Activated CD4-positive, alpha-beta T cell treated with anti-CD3 and anti-CD28 coated beads for 24 hours (primary cell): ENCODE measurements at regions not wholly inside any gene's neighbourhood (a gene's known extent, or its start where the extent isn't known, plus 50 kb on each side); places are given as distances from the start of the nearest gene placed in this dataset.
"Not testable (repeated sequence)": the region's sequence is repeated elsewhere in the genome, so short reads cannot be mapped to it uniquely, and the experiment has no call there.

ENCODE experiments used
- DNase-seq, 2 donors: peaks; one replicate each; pipeline ENCODE4 v3.0.0-alpha.2; 2020; ENCODE audit warnings: low read depth in 2 of 2

DNA sequence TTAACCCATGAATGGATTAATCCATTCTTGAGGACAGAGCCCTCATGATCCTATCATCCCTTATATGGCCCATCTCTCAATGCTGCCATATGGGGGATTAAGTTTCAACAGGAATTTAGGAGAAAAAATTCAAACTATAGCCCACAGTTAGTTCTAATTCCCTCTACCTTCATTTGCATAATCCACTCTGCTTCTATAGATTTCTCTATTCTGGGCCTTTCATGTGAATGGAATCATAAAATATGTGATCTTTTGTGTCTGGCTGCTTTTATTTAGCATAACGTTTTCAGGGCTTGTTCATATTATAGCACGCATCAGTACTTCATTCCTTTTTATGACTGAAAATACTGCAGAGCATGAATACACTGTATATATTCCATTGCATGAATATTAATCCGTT is 55.4 kb downstream of the CTSL start:
- no peak for DNase-seq

DNA sequence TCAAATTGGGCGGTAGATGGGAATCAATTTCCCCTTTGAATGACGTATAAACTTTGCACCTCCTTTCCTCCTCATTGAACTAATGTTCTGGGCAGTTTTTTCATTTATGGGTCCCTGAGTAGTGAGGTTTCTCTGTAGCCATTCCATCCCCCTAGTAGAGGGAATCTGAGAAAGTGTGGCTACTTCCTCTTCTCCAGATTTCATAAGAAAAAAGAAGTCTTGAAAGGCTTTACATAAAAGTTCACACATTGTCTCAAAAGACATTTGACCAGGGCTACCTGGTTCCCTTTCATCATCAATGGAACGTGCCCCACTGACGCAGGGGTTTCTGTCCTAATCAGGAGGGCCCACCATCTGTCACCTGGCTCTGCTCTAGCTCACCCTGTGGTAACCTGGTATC is 57.3 kb downstream of the CTSL start:
- DNase-seq: no peak

DNA sequence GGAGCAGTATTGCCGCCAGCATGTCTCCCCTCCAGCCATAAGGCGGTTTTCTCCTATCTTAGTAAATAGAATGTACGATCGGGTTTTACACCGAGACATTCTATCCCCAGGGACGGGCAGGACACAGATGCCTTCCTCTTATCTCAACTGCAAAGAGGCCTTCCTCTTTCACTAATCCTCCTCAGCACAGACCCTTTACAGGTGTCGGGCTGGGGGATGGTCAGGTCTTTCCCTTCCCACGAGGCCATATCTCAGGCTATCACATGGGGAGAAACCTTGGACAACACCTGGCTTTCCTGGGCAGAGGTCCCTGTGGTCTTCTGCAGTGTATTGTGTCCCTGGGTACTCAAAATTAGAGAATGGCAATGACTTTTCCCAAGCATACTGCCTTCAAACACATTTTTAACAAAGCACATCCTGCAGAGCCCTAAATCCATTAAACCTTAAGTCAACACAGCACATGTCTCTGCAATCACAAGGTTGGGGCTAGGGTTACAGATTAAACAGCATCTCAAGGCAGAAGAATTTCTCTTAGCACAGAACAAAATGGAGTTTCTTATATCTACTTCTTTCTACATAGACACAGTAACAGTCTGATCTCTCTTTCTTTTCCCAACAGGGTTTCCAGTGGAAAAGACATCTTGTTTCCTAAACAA is 59.5 kb downstream of the CTSL start:
- DNase-seq: not testable (repeated sequence)

DNA sequence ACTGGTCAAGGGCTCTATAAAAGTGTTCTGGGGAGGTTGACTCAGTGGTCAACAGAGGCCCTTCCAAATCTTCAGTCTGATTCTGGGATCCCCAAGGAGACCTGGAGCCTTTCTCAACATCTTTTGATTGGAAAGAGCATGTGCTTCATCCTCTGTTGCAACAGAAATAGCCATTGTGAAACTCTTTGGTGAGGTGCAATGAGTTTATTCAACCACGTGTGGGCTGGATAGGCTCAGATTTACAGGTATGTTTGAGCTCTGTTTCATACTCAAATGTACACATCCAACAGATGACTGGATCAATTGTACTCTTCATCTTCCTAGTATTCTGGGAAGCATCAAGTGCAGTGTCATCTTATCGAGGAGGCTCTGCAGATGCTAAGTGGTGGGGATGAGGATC is 60.5 kb downstream of the CTSL start:
- no peak for DNase-seq

DNA sequence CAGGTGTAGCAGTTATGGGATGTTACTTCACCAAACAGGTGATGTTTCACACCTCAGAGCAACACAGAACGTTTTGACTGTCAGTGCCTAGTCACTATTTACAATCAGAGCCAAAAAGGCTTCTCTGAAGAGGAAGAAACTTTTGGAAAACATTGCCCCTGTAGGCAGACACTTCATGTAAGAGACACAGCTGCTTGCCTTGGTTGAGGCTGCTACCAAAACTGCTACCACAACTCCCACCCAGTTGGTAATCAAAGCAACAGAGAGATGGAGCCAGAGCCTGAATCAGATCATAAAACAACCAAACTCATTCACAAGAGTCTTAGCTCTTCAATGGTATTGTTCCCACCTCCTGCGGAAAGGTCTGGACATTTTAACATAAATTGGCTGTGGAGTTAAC is 61.0 kb downstream of the CTSL start:
- DNase-seq: no peak

DNA sequence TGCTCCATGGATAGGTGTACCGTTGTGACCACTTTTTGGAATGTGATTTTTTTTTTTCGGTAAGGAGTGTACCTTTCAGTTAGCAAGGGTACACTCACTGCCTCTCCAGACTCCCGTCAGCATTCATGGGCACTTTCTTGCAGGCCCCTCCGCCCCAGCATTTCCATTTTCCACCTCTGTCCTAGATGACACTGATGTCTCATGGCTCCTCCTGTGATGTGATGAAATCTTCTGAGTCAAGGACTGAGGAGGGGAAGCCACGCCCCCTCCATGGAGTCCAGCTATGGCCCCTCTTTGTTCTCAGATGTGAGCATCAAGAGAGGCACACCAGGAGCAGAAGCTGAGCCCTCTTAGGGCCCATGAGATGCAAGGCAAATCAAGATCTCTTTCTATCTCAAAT is 61.8 kb downstream of the CTSL start:
- DNase-seq: no peak

DNA sequence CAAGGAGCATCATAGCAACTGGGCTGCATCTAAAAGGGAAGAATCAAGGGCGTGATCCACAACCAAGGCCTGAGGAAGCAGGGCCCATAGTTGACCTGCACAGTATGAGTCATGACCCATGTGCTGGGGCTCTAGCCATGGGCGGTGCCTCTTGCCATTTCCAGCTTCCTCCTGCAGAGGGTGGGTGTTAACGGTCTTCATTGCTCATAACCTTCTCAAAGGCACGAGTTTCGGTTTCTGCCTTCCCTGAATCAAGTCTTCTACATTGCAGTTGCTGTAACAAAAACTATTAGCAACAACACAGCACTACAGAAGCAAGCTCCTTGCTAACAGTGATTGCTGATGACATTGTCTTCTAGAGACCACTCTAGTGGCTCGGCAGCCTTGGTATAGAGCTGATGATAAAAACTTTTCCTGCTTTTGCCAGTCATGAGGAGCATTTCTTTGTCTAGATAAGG is 66.9 kb downstream of the CTSL start:
- peak; percentile 19 to 32 for DNase-seq

DNA sequence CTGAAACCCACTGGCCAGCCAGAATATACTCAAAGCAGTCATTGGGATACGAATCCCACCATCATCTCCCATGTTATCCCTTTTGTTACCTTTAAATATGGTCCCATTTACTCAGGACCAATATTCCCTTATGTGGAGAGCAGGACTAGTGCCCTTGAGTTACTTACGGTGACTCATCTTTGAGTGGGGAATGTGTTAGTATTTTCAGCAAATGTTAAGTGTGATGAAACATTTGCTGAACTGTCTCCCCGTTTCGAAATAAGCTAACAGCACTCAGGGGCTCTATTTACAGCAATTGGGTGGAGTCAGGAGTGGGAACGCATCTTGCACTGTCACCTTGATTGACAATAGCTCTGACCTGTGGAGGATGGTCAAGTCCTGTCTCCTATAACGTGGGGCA is 67.4 kb downstream of the CTSL start:
- no peak for DNase-seq

DNA sequence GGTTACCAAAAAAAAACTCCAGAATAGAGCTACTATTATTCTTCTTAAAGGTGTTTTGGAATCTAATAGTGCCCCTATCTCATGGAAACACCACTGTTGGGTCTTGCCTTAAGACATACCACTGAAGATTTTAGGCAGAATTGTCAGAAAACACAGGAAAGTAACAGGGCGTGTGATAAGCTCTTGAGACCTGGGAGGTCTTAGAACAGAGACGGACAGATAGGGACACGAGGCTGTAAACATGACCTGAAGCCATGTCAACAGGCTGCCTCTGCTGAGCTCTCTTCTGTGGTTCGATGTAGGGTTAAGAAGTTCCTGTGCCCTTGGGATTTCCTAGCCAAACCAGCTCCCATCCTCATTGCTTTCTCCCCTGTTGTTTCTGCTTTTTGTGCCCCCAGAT is 69.3 kb downstream of the CTSL start:
- DNase-seq: no peak

DNA sequence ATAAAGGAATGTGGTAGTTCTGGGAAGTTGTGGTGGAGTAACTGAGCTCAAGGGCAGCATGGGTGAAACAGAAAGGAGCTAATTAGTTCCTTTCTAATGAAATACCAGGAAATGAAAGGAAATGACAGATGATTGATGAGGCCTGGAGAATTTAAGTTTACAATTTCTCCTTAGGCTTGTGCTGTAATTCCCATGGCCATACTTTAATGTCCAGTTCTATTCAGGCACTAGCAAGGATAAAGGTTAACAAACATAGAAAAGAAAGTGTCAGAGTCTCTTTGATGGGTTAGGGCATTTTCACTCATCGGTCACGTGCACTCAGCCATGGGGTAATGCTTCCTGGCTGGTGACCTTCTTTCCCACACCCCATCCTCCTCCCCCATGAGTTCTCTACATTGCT is 70.3 kb downstream of the CTSL start:
- no peak for DNase-seq

DNA sequence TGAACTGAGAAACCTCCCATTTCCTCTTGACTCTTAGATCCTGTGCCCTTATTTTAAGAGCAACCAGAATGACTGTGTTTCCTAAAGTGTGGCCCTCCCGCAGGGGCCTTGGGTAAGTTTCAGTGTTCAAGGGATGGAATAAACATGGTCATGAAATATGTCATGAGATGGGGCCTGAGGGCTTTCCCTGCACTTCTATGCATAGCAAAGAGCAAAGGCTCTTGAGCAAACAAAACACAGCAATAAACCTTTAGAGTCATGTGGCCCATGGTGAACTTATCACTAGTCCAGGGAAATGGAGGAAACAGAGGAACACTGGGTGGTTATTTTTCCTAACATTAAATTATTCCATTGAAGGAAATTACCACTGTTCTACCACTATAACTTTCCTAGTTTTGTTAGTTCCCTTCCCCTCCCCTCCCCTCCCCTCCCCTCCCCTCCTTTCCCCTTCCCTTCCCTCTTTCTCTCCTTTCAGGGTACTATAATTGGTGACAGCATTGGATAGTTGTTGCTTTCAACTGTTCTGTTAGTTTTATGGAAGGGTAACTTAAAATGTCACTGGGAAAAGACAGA is 72.4 kb downstream of the CTSL start:
- no peak for DNase-seq

DNA sequence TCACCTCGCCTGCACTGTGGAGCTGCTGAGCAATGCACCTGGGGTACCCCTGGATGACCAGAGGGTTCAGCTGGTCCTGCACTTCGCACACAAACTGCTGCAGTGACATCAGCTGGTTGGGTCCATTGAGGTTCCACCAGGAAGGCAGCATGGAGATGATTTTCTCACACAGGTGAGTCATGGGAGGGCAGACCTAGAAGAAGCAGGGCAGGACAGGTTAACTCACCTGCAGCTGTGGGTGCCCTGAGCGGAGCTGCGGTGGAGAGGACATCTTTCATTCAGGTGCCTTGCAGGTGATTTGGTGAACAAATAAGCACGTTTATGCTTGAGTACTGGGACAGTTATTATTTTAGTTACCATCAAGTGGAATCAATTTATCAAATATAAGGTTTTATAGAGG is 73.6 kb downstream of the CTSL start:
- no peak for DNase-seq

DNA sequence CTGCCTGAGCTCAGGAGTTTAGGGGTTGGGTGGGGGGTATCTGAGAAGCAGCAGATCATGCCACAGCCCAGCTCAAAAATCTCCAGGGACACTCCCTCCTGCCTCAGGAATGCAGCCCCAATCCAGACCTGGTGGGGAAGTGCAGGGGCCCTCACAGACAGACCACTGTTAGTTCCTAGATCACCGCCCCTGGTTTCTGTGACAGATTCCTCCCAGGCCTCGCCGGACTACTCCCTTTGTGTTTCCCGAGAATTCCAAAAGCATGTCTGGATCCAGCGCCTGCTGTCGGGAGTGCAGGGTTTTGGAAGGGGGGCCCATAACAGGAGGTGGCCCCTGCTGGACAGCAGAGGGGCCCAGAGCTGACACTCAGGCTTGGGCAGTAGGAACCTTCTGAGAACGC is 74.5 kb downstream of the CTSL start:
- DNase-seq: no peak

DNA sequence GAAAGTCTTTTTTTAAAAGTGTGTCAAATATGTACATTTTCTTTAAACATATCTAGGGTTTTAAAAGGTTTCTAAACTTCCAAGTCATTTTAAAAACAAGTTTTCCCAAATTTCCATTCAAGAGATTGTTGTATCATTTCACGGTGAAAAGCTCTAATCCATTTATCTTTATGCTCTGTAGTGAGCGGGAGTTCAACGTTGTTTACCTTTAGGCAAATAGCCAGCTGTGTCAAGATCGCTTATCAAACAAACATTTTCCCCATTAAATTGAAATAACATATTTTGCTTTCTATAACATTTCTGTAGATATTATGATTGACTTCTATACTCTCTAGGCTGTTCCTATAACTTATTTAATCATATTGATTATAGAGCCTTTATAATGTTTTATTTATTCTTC is 75.1 kb downstream of the CTSL start:
- no peak for DNase-seq

DNA sequence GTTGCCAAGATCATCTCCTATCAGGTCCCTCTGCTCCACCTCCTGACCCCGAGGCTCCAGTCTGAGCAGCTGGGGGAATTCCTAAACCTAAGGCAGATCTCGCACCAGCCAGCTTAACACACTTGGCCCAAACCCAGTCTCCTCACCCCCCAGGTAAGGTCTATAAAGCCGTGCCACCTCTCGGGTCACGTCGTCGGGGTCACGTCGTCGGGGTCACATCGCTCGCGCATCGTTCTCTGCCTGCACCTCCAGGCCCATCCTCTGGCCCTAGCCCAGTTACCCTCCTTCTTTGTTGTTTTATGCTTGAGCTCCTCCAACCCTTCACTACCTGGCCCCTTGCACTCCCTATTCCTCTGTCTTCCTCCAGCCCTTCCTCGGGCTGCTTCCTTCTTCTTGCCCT is 77.2 kb downstream of the CTSL start:
- DNase-seq: no peak

DNA sequence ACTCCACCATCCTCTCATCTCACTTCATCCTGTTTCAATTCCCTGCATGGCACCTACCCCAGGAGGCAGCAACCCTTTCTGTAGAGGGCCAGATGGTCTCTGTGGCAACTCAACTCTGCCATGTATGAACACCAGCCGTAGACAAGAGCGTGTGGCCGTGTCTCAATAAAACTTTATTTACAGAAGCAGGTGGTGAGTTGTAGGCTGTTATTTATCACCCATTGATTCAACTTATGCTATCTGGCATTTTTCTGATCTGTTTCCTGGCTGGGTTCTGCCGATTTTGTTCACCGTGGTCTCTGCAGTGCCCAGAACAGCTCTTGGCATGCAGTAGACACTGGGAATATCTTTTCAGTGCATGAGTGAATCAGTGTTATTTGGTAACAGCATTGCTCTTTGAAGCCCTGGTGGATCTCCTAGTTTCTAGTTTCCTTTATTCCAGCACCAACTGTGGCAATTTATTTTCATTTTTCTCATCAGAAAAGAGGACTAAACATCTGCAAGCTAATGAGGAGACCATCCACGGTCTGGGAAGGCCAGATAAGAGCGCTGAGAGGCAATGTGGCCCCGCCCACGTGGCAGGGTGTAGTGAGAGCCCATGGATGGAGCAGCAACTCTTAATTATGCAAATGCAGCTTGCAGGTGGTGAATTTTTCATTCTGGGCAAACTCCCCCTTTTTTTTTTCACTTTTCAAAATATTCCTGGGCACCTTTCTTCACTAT is 77.9 kb downstream of the CTSL start:
- no peak for DNase-seq

DNA sequence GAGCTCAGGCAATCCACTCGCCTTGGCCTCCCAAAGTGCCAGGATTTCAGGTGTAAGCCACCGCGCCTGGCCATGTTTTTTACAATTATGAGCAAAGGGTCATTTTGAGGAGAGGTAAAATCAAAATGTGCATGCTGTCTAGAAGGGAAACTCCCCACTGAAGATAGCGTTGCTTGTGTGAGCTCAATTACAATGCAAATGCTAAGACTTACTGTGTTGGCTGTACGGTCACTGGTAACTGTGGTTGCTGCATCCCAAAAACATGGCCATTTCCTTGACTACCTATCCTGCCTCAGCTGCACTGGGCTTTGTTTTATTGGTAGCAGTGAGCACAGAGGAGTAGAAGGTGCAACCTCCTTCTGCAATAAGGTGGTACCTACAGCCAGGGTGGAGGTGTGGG is 77.4 kb upstream of the SPATA31E1 start:
- no peak for DNase-seq

DNA sequence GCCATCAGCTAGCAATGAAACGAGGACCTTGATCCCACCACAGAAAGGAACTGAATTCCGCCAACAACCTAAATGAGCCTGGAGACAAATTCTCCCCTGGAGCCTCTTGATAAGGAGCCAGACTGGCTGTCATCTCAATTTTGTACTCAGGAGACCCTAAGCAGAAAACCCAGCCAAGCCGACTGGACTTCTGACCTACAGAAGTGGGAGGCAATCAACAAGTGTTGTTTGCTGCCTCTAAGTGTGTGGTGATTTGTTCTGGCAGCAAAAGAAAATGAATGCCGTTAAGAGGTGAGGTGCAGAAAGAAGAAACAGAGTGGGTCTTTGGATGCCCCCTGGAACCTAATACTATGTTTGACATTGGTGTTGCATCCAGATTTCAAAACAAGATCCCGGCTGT is 72.7 kb upstream of the SPATA31E1 start:
- DNase-seq: no peak

DNA sequence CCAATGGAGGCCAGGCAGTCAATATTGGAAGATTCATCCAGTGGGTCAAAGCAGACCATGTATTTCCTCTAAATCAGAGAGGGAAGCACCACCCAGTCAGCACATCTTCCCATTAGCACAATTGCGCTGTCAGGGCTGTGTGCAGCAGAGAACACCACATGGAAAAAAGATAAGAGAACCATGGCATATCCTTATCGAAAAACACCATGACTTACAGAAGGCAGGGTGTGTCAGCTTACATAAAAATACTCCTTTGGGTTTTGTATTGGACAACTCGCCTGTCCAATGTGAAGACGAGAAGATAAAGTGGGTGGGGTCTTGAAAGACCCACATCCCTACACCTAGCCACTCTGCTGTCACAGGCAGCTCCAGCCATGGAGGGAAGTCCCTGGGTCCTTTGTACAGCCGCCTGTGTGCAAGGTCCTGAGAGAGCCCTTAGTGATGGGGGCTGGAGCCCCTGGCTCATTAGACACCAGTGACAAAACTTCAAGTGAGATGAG is 71.9 kb upstream of the SPATA31E1 start:
- DNase-seq: no peak

DNA sequence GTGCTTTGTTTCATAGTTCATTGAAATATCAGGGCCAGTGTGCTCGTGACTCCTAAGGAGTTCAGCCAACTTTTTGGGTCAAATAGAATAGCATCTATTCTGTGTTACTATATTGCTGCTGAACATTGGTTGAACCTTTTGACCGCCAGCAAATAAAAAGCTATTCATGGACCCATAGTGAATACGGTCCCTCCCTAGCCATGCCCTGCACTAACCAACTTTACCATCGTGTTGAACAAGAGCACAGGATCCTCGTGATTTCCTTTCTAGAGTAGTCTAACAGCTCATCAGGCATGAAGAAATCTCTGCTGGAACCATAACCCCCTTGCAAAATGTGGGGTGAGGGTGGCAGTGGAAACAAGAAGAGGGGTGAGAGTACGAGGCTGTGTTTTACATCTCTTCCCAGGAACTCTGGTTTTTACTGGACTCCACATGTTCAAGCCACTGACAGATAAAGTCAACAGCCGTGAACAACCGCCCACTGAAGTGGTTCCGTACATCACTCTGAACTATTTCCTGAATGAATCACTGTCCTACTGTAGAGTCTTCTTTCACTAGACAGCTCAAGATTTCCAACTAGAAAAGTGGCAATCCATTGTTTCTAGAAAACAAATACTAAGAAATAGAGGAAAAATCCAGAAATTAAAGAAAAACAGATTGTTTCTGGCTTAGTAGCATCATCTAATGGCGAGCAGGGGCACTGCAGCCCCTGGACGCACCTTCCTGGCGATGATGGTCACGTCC is 70.1 kb upstream of the SPATA31E1 start:
- peak; percentile 16 to 21 for DNase-seq

DNA sequence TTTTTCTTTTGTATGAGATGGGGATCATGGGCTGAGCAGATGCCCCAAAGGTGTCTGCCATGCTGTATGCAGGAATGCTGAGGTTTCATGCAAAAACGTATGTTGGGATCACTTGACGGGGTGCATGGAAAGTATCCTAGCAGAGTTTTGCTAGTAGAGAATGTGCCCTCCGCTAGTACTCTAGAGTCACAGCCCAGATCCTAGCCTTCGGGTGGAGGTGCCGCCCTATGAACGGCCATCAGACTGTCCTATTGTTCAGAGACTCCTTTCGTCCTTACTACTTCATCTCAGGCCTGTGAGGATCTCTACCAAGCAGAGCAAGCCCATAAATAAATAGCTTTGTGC is 69.6 kb upstream of the SPATA31E1 start:
- no peak for DNase-seq

DNA sequence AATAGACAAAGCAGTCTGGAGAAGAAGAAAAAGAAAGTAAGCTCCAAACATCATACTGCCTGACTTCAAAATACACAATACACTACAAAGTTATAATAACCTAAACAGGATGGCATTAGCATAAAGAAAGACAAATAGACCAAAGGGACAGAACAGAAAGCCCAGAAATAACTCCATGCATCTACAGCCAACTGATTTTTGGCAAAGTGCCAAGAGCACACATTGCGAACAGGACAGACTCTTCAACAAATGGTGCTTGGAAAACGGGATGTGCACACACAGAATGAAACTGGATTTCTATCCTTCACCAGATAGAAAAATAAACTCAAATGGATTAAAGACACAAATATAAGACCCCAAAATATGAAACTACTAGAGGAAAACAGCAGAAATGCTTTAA is 66.6 kb upstream of the SPATA31E1 start:
- no peak for DNase-seq

DNA sequence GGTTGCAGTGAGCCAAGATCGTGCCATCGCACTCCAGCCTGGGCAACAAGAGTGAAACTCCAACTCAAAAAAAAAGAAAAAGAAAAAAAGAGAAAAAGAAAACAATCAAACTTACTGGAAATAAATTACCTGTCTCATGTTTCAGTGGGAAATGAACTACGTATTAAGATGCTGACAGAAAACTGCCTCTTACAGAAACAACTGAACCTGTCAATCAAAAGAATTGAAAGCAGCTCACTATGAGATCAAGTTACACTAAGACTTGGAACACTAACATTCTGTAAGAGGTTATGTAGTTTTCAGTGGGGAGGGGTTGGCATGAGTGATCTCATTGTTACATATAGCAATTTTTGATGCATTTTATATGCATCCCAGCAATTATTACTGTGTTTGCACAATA is 64.4 kb upstream of the SPATA31E1 start:
- DNase-seq: no peak
